Stimulated activated naive CD8-positive, alpha-beta T cell treated with anti-CD3 and anti-CD28 coated beads, Interleukin-15, Interleukin-2, amounts not matched to agents 100 U/mL and 50 U/mL, for 24 hours (primary cell): ENCODE measurements at regions not wholly inside any gene's neighbourhood (a gene's known extent, or its start where the extent isn't known, plus 50 kb on each side); places are given as distances from the start of the nearest gene placed in this dataset.
A peak's percentile ranks its signal among the peaks of the same experiment; 100 is the strongest.
"Not testable (repeated sequence)": the region's sequence is repeated elsewhere in the genome, so short reads cannot be mapped to it uniquely, and the experiment has no call there.

ENCODE experiments used
- ATAC-seq: fragments of 150-1000 bp; cut with Tn5 transposase; one replicate; pipeline ENCODE4 v1.10.0; 2021
- DNase-seq: peaks from one replicate; pipeline ENCODE4 v3.0.0; 2021

DNA sequence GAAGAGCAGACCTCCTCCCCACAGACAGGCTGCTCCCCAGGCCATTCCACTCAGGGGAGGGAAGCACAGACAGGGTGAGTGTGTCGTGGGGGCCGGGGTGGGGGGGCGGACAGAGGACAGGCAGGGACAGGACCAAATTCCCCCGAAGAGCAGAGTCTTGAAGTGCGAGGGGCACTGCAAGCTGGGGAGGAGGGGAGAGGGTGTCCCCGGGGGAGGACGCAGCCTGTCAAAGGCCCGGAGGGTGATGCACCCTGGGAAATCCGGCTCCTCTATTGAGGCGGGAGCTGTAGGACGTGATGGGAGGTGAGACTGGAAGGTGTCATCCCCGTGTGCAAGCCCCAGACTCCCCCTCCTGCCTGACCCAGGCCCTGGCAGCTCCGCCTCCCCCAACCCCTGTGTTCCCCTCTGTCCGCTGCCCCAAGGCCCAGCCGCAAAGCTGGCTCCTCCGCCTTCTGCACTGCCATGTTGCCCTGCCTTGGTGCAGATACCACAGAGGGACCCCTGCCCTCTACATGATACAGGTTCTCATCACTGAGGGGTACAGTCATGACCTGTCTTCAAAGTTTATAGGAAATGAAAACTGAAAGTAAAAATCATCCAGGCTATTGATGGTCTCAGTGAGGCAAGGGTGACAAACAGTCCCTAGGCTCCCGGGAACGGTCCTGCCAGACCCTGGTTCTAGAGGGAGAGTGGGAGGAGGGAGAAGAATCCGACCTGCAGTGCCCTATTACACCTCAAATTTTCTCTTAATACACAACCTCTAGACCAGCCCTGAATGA, 76.3 kb upstream of the IQSEC1 start:
- DNase-seq, result no peak
- no peak for ATAC-seq

DNA sequence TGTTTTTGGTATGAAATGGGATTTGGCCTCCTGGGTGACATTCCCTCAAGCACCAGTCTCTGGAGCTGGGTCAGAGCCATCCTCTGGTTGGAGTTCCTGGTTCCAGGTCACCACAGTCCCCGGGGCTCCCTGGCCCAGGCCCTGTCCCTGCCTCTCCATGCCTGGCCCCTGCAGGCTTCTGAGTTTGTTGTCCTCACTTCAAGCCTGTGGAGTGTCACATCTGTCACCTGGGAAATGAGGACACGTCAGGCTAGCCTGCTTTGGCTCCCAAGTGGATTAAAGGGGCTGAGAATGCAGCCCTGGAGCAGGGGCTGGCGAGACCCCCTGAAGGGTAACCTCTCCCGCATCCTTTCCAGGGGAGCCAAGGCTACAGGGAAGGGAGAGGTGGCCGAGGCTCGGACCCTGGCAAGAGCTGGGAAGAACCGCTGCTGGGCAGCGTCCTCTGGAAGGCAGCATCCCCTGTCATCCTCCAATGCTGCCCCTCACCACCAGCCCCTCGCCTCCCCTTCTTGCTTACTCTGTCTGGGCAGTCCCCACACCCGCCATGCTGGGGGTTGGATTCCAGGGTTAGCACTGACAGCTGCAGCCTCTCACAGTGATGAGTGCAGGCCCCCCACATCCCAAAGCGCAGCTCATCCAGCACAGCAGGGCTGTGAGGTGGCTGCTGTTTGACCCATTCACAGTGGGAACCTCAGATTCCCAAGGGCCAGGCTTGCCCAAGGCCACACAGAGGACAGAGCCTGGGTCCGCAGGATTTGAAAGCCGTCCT, 75.5 kb upstream of the IQSEC1 start:
- ATAC-seq (no peak), DNase-seq (no peak)

DNA sequence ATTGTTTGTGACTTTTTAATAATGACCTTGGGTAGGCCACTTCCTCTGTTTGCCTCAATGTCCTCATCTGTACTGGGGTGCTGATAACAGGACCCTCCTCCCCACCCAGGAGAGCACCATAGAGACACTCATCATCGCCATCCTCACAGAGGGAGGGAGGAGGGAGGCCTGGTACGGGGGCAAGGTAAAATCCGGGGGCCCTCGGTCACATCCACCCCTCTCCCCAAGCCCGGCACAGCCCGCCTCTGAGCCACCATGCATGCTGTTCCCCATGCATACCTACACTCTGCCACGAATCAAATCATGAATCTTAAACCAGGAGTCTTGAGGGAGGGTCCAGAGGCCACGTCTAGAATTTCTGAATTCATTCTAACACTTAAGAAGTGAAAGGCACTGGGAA, 74.9 kb upstream of the IQSEC1 start:
- no peak for ATAC-seq
- no peak for DNase-seq

DNA sequence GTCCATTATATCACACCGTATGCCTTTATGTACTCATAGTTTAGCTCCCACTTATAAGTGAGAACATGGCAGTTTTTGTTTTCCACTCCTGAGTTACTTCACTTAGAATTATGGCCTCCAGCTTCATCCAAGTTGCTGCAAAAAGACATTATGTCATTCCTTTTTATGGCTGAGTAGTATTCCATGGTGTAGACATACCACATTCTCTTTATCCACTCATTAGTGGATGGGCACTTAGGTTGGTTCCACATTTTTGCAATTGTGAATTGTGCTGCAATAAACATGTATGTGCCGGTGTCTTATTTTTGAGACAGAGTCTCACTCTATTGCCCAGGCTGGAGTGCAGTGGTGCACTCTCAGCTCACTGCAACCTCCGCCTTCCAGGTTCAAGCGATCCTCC, 74.1 kb upstream of the IQSEC1 start:
- ATAC-seq (no peak), DNase-seq (no peak)

DNA sequence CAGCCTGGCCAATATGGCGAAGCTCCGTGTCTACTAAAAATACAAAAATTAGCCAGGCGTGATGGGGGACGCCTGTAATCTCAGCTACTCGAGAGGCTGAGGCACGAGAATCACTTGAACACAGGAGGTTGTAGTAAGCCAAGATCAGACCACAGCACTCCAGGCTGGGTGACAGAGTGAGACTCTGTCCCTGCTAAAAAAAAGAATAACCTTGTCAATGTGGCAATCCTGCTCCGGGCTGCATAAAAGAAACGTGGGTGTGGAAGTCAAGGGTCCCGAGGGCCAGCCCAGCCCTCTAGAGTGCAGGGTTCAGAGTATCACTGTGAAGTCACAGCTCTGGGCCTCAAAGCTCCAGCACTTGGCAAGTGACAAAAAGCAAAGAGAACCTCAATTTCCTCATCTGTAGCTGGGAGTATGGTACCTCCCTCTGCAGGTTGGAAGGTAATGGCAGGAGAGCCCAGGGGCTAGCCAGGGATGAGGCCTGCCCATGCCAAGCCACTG, 73.5 kb upstream of the IQSEC1 start:
- ATAC-seq, result no peak
- DNase-seq, result no peak

DNA sequence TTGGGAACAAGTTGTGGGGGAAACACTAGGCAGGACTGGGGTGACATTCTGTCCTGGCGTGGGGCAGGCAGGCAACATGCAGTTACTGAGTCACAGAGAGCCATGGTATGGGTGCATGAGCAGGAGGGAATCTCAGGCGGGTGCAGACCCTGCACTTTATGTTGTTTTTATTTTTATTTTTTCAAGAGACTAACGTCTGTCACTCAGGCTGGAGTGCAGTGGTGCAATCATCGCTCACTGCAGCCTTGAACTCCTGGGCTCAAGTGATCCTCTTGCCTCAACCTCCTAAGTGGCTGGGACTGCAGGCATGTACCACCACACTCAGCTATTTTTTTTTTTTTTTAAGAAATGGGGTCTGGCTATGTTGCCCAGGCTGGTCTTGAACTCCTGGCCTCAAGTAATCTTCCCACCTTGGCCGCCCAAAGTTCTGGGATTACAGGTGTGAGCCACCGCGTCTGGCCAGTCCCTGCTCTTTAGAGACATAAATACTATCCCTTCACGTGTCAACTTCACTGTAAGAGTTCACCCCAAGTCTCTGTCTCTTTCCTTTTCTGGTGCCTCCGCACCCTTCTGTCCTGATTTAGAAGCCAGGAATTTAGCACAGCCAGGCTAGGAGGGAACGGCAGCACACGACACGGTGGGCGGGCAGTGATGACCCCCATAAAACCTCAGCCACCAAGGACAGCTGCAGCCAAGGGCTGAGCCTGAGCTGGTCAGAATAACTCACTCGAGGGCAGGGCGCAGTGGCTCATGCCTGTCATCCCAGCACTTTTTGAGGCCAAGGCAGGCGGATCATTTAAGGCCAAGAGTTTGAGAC, 72.8 kb upstream of the IQSEC1 start:
- ATAC-seq, result no peak
- no peak for DNase-seq

DNA sequence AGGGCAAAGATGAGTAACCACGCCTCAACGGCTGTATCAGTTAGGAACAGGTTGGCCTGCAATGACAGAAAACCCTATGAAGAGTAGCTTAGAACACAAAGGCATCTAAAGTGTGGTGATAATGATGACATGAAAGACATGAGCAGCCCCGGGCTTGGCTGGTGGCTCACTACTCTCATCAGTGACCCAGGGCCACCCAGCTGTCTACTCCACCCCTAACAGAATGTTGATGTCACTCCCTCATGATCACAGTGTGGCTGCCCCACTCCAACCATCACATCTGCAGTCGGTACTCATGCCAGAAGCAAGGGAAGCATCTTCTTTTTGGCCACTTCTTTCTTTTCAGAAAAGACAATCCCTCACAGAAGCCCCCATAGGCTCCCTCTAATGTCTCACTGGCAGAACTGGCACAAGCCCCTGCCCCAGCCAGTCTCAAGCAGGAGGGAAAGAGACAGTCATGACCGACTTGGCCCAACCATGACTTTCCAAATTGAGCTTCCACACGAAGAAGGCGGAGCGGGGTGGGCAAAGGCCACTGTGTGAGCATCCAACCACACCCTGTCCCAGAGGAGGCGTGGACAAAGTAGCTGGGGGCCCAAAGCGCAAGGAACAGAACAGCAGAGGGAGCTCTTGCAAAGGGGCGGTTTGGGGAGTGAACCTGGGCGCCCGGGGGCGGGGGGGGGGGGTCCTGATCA, 72.0 kb upstream of the IQSEC1 start:
- DNase-seq (no peak), ATAC-seq (no peak)

DNA sequence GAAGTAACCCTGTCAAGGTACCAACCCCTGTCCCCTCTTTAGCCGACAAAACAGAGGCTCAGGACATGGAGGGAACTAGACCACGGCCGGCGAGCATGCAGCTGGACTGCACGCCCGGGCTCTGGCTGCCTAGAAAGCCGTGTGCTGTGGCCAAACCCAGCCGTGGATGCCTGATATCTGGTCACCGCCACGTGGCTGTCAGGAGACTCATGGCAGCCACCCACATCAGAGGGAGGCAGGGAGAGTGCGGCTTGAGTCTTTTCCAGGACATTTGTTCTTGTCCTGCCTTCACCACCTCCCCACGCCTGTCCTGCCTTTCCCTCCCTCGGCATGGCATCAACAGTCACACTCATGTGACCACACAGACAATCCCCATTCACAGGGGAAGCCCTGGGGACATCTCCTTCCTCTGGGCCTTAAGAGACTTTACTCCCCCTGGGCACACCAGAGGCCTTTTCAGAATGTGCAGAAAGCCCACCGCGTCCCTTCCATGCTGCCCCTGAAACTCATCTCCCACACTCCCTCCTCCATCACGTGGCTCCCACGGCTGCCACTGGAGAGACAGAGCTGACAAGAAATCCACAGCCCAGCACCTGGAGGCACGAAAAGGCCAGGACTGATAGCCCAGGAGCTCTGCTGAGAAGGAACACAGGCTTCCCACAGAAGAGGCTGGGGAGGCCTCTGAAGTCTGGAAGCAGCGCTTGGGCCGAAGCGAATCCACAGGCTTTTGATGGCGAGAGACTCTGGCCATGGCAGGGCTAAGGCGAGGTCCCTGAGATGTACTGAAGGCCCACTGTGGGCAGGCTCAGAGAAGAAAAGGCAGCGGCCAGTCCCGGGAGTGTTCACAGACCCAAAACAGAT, 71.2 kb upstream of the IQSEC1 start:
- ATAC-seq, result no peak
- no peak for DNase-seq

DNA sequence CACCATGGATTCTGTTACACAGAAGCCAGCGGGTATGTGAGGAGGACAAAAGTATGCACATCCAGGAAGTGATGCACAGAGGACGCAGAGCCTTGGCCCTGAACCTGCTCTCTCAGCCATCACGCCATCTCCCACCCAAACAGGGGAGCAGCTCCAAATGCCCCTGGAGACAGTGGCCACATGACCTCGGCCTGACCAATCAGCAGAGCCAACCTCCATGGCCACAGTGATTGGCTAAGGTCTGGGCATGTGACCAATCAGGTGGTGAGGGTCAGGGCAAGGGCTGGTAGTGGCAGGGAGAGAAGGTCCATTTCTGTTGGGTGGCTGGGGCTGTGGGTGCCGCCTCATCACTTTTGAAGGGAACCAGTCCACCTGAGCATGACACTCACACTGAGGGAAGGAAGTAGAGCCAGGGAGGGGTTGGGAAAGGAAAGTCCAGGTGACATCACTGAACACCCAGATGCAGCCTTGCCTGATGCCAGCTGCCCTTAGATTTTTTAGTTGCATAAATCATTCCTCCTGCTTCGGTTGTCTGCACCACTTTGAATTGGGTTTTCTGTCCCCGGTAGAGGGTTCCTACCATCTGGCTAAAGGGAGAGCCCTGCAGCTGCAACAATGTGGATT, 70.3 kb upstream of the IQSEC1 start:
- no peak for DNase-seq
- ATAC-seq, result no peak

DNA sequence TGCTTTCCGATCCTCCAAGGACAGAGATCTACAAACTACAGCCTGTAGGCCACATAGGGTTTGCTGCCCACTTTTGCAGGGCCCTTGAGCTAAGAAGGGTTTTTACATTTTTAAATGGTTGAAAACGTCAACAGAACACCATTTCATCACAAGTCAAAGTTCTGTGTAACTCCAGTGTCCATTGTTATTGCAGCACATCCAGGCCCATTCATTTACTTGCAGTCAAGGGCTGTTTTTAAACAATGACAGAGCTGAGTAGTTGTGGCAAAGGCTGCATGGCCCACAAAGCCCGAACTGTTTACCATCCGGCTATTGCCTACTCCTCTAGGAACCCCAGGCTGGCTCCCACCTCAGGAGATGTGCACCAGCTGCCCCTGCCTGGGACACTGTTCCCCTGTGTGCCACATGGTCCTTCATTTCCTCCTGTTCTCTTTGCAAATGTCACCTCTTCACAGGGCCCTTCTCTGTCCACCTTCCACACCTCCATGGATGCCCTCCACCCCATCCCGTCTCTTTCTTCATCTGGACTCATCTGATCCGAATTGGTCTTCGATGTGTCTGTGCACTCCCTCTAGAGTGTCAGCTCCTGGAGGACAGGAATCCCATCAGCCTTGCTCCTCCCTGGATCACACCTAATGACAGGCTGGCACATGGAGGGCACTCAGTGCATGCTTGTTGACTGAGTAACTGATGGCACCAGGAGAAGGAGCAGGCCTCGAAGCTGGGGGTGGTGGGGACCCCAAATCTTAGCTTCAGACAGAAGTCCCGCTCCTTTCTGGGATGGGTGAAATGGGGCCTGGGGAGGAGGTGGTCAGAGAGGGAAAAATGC, 69.5 kb upstream of the IQSEC1 start:
- no peak for ATAC-seq
- DNase-seq, result no peak

DNA sequence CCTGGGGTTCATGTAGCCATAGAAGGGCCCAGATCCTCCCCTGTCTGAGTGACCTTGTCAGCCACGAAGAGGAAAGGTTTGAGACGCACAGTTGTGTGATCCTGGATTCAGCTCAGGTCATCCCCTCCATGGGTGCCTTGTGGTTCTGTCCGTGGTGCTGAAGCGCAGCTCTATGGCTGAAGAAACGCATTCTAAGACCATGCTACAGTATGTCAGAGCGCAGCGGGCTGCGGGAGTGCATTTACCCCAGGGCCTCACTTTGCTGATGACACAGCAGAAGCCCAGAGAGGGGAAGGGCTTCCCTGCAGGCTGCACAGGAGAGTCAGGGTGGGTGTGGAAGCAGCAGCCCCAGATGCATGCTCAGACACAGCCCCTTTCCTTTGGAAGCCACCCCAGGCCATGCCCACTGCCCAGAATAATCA, 68.8 kb upstream of the IQSEC1 start:
- DNase-seq, result peak; percentile 28
- ATAC-seq, result no peak

DNA sequence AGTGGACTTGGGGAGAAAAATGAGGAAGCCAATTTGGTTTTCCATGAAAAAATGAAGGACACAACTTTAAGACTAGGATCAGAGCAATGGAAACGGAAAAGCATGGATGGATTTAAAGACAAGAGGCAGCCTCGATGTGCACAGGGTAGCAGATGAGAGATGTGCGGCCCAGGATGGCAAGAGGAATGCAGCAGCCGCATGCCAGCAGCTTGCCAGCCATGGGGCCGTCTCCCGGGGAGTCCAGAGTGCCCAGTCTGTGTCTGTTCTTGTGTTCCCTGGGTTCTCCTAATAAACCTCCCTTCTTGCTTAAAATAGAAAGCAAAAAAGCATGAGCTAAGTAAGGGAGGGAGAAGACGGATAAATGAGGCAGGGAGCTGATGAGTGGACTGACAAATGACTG, 68.0 kb upstream of the IQSEC1 start:
- no peak for DNase-seq
- ATAC-seq, result no peak

DNA sequence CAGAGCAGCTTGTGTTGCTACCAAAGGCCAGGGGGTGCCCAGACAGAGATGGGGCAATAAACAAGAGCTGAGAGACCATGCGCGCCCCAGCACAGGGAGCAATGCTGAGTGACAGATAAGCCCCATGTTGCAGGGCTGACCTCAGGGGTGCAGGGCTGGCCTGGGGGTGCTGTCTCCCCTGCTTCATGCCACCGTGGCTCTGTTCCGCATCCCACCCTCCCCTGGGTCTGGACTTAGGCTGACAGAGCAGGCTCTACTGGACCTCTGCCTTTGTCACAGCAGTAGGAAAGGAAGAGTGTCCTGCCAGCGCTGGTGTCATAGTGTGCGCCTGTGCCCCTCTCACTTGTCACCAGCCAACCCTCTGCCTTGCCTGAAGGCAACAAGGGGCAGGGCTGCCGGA, 67.4 kb upstream of the IQSEC1 start:
- ATAC-seq (no peak), DNase-seq (no peak)

DNA sequence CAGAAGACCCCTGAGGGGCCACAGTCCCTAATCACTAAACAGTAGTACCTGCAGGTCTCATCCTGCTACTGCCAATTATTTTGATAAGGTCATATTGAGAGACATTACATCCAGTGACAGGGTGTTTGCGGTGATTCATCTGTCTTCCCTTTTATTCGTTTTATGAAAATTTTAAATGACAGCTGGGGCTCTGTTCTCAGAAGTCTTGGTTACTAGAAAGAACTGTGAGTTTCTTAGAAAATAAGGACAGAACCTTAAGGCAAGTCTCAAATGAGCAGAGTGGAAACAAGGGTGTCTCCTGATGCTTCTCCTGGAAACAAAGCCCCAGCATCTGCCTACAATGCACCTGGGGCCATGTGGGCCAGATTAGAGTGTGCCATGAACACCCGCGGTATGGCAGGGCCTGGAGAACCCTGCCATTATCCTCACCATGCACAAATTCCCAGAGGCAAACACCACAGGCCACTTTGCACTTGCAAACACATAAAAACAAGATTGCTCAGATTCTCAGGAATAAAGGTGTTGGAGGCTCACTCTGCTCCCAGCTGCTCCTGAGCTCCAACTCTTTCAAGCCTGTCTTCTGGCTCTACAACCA, 66.3 kb upstream of the IQSEC1 start:
- DNase-seq (no peak), ATAC-seq (no peak)

DNA sequence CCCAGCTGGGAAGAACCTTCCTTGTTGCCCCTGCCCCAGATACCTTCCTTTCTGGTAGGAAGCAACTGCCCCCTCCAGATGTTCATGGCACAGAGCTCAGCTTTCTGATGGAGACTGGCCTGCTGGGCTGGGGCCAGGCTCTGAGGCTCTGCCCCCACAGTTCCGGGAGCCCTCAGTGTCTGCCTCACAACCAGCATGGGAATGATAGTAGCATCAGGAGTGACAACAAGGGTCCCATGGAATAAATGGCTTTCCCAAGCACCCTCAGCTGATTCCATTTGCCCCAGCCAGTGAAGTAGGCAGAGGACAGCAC, 65.6 kb upstream of the IQSEC1 start:
- ATAC-seq (no peak), DNase-seq (no peak)

DNA sequence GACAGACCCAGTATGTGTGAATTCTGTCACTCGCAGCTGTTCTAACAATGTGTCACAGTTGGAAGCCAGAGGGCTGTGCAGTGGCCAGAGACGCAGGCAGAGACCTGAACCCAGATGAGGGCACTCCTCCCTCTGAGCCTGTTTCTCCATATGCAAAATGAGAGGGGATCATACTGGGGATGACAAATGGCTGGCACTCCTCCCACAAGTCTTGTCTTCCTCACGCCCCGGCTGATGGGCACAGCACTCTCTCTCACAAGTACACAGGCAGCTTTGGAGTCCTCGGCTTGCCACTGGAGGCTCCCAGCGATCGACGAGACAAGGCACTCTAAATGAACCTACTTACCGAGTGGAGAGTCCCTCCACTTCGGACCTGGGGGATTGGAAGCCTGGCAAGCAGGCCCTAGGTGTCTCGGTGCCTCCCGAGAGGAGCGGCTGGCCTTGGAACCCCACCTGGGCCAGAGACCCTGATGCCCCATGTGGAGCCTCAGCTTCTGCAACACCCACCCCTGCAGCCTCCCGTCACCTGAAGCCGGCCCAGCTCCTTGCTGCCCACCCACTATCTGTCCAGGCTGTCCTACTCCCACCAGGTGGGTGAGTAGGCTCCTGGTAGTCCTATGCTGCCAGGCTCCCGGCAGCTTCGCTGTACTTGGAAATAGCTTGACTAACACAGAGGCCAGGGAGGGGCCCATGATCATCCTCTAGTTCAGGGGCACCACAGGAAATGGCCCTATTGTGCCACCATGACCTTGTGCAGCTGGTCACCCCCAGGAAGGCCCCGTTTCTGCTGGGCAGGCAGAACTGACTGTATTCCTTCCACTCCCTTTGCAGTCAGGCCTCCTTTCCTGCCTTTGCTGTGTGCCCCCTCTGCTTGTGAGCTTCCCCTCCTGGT, 65.0 kb upstream of the IQSEC1 start:
- DNase-seq, result no peak
- ATAC-seq, result no peak

DNA sequence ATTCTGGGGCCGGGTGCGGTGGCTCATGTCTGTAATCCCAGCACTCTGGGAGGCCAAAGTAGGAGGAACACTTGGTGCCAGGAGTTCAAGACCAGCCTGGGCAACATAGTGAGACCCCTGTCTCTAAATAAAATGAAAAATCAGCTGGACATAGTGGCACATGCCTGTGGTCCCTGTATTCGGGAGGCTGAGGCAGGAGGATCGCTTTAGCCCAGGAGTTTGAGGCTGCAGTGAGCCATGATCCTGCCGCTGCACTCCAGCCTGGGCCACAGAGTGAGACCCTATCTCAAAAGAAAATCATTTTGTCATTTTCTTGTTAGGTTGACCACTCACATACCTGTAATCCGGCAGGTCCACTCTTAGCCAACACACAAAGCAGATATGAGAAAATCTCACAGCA, 63.6 kb upstream of the IQSEC1 start:
- not testable (repeated sequence) for DNase-seq, ATAC-seq

DNA sequence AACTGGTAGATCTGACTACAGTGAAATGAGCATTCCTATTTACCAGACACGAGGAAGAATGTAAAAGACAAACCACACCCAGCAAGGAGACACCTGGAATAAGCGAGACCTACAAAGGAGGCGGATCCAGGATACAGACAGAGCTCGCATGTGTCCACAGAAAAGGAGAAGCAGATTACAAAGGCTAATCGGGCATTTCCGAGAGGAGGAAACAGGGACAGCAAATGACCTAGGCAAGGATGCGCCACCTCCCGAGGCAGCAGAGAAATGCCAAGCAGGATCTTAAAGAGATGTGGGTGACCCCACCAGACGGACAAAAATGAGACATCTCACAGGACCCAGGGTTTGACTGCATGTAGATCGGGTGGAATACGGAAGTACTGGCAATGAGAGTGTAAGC, 63.2 kb upstream of the IQSEC1 start:
- no peak for DNase-seq
- ATAC-seq, result no peak
